NB4 (cell line): ENCODE measurements at regions not wholly inside any gene's neighbourhood (a gene's known extent, or its start where the extent isn't known, plus 50 kb on each side); places are given as distances from the start of the nearest gene placed in this dataset.

Source experiments
- DNase-seq: peaks from one replicate; pipeline ENCODE4 v3.0.0; 2010; ENCODE audit warnings: low read depth
- H3K4me3 ChIP-seq: one replicate; pipeline ENCODE4 v1.5.1; 2011; ENCODE audit warnings: mild to moderate bottlenecking, low read depth, low read length, moderate library complexity
- MYC ChIP-seq: IDR thresholded peaks from 2 replicates; pipeline ENCODE4 v1.6.1; 2011; ENCODE audit warnings: low read depth, low read length
- POLR2A ChIP-seq: IDR thresholded peaks from 2 replicates; pipeline ENCODE4 v1.6.1; 2011; ENCODE audit warnings: mild to moderate bottlenecking; ENCODE audit not compliant: insufficient read length; ENCODE audit errors: extremely low read depth
- TF ChIP-seq, protein P1 (sequence below): IDR thresholded peaks from one replicate; pipeline ENCODE4 v1.5.1; 2012; ENCODE audit warnings: low read depth, low read length
- TF ChIP-seq, protein P2 (sequence below): IDR thresholded peaks from 2 replicates; pipeline ENCODE4 v1.6.1; 2011; ENCODE audit warnings: low read depth, low read length

DNA sequence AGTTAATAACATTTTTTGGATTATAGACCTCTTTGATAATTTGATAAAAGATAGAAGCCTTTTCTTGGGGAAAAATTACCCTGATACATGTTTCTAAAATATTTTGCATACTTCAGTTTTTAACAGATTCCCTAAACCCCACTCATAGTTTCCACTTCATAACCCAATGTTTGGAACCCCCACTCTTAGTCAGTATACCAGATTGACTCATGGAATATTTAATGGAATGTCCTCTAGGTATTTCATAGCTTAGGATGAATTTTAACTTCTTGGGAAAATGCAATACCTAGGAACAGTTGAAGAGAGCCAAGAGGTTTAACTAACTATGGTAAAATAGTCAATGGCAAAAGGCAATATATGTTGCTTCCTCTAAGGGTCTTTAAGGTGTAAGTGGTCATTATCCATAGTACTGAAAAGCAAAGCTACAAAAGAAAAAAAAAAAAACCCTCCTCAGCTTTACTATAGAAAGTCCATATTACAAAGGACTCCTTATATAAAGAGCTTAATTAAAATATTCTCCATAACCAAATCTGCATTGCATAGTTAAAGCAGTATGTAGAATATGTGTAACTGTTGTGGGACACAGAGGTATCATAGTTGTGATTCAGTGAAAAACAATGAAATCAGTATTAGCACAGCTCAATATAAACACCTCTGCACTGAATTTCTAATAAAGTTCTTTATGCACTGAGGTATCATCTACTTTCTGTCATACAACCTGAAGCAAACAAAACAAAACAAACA, 159.9 kb downstream of the PCDH7 start:
- no peak overlapping the region for H3K4me3 ChIP-seq
- no peak for DNase-seq
- no peak for TF ChIP-seq POLR2A

DNA sequence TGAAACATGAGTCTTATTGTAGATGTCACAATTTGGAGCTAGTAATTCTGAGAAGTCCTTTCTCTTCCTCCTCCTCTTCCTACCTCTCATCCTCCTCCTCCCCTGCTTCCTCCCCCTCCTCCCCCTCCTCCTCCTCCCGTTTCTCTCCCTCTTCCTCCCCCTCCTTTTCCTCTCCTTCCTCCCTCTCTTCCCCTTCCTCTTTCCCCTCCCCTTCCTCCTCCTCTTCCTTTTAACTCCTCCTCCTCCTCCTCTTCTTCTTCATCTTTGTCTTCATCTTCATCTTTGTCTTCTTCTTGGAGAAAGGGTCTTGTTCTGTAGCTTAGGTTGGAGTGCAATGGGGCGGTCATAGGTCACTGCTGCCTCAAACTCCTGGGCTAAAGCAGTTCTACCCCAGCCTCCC, 161.8 kb downstream of the PCDH7 start:
- no peak for DNase-seq
- no peak overlapping the region for H3K4me3 ChIP-seq
- TF ChIP-seq, protein P1, sequence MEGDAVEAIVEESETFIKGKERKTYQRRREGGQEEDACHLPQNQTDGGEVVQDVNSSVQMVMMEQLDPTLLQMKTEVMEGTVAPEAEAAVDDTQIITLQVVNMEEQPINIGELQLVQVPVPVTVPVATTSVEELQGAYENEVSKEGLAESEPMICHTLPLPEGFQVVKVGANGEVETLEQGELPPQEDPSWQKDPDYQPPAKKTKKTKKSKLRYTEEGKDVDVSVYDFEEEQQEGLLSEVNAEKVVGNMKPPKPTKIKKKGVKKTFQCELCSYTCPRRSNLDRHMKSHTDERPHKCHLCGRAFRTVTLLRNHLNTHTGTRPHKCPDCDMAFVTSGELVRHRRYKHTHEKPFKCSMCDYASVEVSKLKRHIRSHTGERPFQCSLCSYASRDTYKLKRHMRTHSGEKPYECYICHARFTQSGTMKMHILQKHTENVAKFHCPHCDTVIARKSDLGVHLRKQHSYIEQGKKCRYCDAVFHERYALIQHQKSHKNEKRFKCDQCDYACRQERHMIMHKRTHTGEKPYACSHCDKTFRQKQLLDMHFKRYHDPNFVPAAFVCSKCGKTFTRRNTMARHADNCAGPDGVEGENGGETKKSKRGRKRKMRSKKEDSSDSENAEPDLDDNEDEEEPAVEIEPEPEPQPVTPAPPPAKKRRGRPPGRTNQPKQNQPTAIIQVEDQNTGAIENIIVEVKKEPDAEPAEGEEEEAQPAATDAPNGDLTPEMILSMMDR, result no peak
- TF ChIP-seq MYC, result no peak
- TF ChIP-seq, protein P2, sequence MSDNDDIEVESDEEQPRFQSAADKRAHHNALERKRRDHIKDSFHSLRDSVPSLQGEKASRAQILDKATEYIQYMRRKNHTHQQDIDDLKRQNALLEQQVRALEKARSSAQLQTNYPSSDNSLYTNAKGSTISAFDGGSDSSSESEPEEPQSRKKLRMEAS, result no peak
- TF ChIP-seq POLR2A, result no peak

DNA sequence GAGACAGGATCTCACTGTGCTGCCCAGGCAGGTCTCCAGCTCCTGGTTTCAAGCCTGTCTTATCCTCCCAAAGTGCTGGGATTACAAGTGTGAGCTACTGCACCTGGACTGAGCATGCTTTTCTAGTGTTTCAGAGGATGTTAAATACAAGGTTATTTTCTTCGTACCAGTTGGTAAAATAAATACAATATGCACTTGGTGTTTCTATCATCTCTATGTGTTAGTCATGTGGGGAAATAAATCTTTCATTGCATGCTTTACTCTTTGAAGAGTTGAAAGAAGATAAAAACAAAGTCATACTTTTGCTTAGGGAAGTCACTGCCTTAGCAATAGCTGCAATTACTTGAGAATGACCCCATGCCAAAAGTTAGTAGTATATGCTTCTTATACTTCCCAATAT, 162.3 kb downstream of the PCDH7 start:
- DNase-seq, result no peak
- no peak overlapping the region for H3K4me3 ChIP-seq
- no peak for TF ChIP-seq MYC
- TF ChIP-seq POLR2A, result no peak
- TF ChIP-seq, protein P1, result no peak
- TF ChIP-seq, protein P2, result no peak

DNA sequence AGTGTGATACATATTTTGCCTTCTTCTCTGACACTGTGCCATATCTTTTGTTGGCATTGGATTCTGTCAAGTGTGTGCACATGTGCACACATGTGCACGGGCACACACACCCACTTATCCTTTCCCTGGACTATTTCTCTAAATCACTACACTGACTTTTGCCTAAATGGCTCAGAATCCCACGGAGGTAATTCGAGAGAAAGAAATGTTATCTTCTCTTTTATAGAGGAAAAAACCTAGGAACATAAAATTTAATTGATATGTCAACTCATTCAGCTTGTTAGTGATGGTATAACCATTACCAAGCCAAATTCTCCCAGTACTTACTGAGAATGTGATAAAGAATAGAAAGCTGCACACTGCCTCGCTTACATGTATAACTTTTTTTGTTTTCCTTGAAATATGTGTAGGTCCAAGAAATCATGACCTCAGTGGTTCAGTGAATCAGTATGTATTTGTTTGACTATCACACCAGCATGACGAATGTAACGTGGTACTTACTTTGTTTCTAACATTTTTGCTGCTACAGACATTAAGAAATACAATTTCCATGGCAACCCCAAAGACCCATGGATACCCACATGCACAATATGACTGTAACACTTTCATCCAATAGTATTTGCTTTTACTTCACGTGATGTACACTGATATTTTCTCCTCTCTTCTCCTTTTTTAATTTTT, 163.0 kb downstream of the PCDH7 start:
- DNase-seq, result no peak
- TF ChIP-seq, protein P2, result no peak
- TF ChIP-seq, protein P1, result no peak
- no peak for TF ChIP-seq POLR2A
- no peak for TF ChIP-seq MYC
- no peak overlapping the region for H3K4me3 ChIP-seq

DNA sequence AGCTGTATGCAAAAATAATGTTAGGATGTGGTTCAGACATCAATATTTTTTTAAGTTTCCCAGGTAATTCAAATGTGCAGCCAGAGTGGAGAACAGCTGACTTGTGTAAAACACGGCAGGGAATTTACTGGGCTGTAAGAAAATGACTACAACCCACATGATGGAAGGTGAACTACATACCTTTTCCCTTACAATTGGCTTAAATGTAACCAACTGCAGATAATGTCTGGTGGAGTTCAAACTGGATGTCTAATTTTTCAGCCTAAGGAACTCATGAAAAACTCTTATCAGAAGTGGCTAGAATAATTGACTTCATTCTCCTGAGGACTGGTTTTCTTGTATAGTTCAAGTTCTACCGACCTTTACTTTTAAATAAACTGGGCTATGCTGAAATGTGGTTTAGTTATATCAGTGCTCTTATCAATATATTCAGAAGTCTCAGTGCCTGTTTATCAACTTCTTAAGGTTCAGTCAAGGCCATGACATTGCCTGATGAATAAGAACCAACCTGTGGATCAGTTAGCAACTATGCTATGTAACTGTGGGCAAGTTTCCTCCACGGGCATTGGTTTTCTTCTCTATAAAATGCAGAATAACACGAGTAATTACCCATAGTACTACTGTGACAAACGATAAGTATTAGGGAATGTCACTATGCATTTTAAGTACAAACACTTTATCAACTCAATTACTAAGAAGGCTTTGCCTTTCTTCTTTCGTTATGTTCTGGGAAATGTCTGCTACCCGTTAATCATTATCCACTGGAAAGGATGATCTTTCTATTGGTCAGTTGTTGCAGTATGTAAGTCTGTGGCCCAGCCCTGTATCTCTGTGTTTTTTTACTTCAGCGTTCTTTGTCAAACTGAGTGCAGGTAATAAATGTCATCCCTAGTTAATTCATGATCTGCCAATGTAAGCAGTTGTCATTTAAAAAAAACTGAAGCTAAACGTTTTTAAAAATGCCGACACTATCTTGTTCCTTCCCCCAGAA, 181.6 kb downstream of the PCDH7 start:
- H3K4me3 ChIP-seq, result no peak overlapping the region
- DNase-seq, result no peak
- TF ChIP-seq, protein P1, result no peak
- no peak for TF ChIP-seq MYC
- TF ChIP-seq POLR2A, result no peak
- TF ChIP-seq, protein P2, result no peak
